Activated T-helper 17 cell treated with anti-CD3 and anti-CD28 coated beads, Interleukin-2, amount 50 U/mL, for 72 hours (primary cell): ENCODE measurements at regions not wholly inside any gene's neighbourhood (a gene's known extent, or its start where the extent isn't known, plus 50 kb on each side); places are given as distances from the start of the nearest gene placed in this dataset.

Source experiments
- ATAC-seq: fragments of 150-1000 bp; cut with Tn5 transposase; replicated peaks from 2 replicates; pipeline ENCODE4 v1.10.0; 2021; ENCODE audit warnings: mild to moderate bottlenecking, moderate library complexity
- H3K27ac Mint-ChIP-seq: one replicate; pipeline ENCODE4 v1.8.0; 2022; ENCODE audit warnings: mixed read lengths
- H3K27me3 Mint-ChIP-seq: one replicate; pipeline ENCODE4 v1.8.0; 2022; ENCODE audit warnings: mixed read lengths
- H3K36me3 Mint-ChIP-seq: one replicate; pipeline ENCODE4 v1.8.0; 2022; ENCODE audit warnings: low read depth, mild to moderate bottlenecking, mixed read lengths
- H3K4me1 Mint-ChIP-seq: one replicate; pipeline ENCODE4 v1.8.0; 2022; ENCODE audit warnings: mixed read lengths
- H3K4me3 Mint-ChIP-seq: one replicate; pipeline ENCODE4 v1.8.0; 2022; ENCODE audit warnings: mild to moderate bottlenecking, mixed read lengths
- H3K9me3 Mint-ChIP-seq: one replicate; pipeline ENCODE4 v1.8.0; 2022; ENCODE audit warnings: mixed read lengths

DNA sequence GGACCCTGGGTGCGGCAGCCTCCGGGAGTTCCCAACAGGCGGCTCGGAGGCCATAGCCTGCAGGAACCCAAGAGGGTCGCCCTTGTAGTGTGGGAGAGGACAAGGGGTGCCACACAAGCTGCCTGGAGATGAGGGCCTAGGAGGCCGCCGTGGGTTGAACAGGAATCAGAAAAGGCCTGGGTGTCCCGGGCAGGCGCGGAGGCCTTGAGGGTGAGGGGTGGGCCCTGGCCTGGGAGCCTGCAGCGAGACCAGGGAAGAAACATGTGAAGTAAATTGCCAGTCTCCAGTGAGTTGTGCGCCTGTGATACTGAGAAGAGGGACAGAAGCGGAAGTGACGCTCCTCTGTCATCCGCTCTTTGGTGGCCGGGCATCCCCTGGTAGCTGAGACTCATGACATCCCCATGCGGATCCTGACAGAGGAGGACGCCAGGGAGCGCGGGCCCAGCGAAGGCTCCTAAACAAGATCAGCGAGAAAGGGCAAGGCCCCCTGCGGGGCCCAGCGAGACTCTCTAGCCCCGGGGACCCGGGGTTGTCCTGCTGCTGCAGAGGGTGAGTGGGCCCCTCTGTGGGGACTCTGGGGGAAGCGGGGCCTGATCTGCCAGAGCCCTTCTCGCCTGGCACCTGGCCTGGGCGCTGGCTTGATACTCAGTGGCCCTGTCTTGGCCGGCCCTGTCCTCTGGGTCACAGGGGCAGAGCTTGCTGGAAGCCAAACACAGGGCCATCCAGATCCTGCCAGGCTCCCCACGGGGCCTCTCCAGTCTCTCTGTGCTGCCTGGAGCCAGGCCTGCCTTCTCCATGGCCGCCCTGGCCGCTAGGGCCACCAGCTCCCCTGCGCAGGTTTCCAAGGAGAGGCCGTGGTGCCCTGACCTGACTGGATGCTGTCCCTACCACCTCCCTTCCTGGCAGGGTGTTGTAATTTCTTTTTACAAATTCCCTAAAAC lies 788.4 kb downstream of the TLE4 start:
- Mint-ChIP-seq H3K27me3 (no peaks in the 10 kb centered on the region), H3K4me1 (no peaks in the 10 kb centered on the region), H3K4me3 (no peak overlapping the region), H3K9me3 (peaks cover 14% of the 10 kb centered on the region), H3K27ac (no peak overlapping the region), H3K36me3 (no peaks in the 10 kb centered on the region)
- no peak for ATAC-seq

DNA sequence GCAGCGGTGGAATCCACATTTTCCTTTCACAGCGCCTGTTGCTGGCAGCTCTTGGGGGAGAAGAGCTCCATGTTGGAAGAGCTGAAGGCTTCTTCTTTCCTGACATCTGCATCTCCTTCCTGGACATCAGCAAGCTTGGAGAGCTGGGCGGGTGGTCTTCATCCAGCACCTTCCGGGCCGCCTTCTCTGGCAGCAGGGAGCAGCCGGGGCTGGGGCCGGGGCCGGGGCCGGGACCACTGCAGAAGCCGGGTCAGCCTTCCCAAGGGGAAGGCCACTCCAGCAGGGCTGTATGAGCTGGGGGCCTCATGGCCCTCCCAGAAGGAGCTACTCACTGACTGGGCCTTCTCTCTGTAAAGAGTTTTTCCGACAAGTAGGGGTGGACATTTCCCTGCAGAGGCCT lies 787.5 kb downstream of the TLE4 start:
- peaks cover 17% of the 10 kb centered on the region for H3K9me3 Mint-ChIP-seq
- no peaks in the 10 kb centered on the region for H3K36me3 Mint-ChIP-seq
- no peak for ATAC-seq
- no peaks in the 10 kb centered on the region for H3K4me1 Mint-ChIP-seq
- no peak overlapping the region for H3K27ac Mint-ChIP-seq
- H3K4me3 Mint-ChIP-seq = no peak overlapping the region
- H3K27me3 Mint-ChIP-seq = no peaks in the 10 kb centered on the region

DNA sequence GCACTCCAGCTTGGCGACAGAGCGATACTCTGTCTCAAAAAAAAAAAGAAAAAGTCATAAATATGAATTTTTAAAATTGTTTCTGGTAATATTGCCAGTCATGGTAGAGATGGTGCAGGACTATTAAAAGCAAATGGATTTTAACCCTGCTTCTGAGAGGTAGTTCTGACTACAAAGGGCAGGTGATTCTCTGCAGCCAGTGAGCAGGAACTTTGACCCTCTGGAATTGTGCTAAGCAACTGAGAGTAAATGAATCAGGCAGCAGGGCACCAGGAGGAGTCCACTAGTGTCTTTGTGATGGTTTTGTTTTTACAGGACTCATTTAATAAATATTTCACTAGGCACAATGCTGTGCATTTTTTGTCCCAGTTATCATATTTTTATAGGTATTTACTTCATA lies 781.2 kb downstream of the TLE4 start:
- ATAC-seq = no peak
- Mint-ChIP-seq H3K27me3 (no peaks in the 10 kb centered on the region), H3K4me1 (no peaks in the 10 kb centered on the region), H3K27ac (no peak overlapping the region), H3K9me3 (peaks cover 16% of the 10 kb centered on the region), H3K4me3 (no peak overlapping the region), H3K36me3 (no peaks in the 10 kb centered on the region)

DNA sequence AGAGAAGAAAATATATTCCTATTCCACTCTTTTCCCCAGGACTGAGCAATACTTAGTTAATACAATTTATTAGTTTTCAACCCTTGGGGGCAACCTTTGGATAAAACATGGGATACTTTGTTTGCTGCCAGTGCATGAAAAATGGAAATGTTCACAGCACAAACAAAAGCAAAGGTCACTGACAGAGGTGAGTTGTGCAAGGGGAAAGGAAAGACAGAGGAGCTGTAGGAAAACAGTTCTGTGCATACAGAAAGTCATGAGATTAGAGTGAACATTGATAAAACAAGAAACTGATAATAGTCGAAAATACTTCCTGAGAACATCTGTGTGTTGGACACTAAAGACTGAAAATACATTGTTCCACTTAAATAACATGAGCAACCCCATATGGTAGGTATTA lies 779.8 kb downstream of the TLE4 start:
- Mint-ChIP-seq H3K36me3 (no peaks in the 10 kb centered on the region), H3K4me1 (no peaks in the 10 kb centered on the region), H3K4me3 (no peak overlapping the region), H3K27me3 (no peaks in the 10 kb centered on the region), H3K27ac (no peak overlapping the region), H3K9me3 (peaks cover 13% of the 10 kb centered on the region)
- ATAC-seq = no peak

DNA sequence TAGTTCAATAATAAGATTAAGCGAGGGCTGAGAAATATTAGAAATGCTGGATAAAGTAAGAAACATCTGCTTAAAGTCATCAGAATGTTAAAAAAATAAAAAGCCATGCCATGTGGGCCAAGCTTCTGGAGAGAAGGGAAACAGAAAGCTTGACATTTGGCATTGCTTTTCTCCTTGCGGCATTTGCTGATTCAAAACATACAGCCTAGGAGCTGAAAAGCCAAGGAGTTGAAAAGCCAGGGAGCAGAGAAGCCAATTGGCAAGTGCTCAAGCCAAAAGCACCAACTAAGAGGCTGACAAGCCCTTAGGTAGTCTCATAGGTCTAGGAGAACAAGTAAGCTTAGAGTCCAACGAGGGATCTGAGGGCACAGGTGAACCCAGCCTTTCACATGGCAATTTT lies 754.3 kb downstream of the TLE4 start:
- H3K36me3 Mint-ChIP-seq = no peaks in the 10 kb centered on the region
- H3K27me3 Mint-ChIP-seq = no peaks in the 10 kb centered on the region
- no peak for ATAC-seq
- H3K9me3 Mint-ChIP-seq = no peaks in the 10 kb centered on the region
- H3K27ac Mint-ChIP-seq = no peak overlapping the region
- H3K4me1 Mint-ChIP-seq = no peaks in the 10 kb centered on the region
- no peak overlapping the region for H3K4me3 Mint-ChIP-seq

GRCh38 chr9:80320916-80321315 lies 749.2 kb downstream of the TLE4 start:
- no peaks in the 10 kb centered on the region for H3K36me3 Mint-ChIP-seq

GRCh38 chr9:80320480-80320879 lies 748.7 kb downstream of the TLE4 start:
- H3K27me3 Mint-ChIP-seq = no peaks in the 10 kb centered on the region
- no peak overlapping the region for H3K4me3 Mint-ChIP-seq
- H3K27ac Mint-ChIP-seq = no peak overlapping the region
- no peaks in the 10 kb centered on the region for H3K9me3 Mint-ChIP-seq
- ATAC-seq = no peak
- no peaks in the 10 kb centered on the region for H3K4me1 Mint-ChIP-seq
- no peaks in the 10 kb centered on the region for H3K36me3 Mint-ChIP-seq

More at GRCh38 chr9:80320916-80321315, 749.2 kb downstream of the TLE4 start:
- no peak for ATAC-seq
- H3K4me3 Mint-ChIP-seq = no peak overlapping the region
- no peak overlapping the region for H3K27ac Mint-ChIP-seq
- H3K9me3 Mint-ChIP-seq = no peaks in the 10 kb centered on the region
- H3K27me3 Mint-ChIP-seq = no peaks in the 10 kb centered on the region
- no peaks in the 10 kb centered on the region for H3K4me1 Mint-ChIP-seq

GRCh38 chr9:80305136-80305535 lies 733.4 kb downstream of the TLE4 start:
- Mint-ChIP-seq H3K4me1 (no peaks in the 10 kb centered on the region), H3K4me3 (no peak overlapping the region), H3K36me3 (no peaks in the 10 kb centered on the region), H3K27me3 (no peaks in the 10 kb centered on the region), H3K9me3 (no peaks in the 10 kb centered on the region), H3K27ac (no peak overlapping the region)
- ATAC-seq = no peak

DNA sequence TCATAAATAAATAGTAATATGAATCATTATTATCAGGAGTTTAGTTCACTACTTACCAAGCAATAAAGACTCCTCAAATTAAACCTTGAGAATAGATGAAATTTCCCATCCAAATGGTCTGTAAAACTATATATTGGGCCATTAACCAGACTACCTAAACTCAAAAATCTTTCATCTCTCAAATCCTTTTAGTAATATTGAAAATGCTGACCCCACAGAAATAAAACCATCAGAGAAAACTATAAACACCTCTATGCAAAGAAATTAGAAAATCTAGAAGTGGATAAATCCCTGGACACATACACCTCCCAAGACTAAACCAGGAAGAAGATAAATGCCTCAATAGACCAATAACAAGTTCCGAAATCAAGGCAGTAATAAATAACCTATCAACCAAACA lies 723.2 kb downstream of the TLE4 start:
- H3K4me3 Mint-ChIP-seq = no peak overlapping the region
- no peaks in the 10 kb centered on the region for H3K27me3 Mint-ChIP-seq
- no peak overlapping the region for H3K27ac Mint-ChIP-seq
- H3K4me1 Mint-ChIP-seq = no peaks in the 10 kb centered on the region
- no peaks in the 10 kb centered on the region for H3K36me3 Mint-ChIP-seq
- no peaks in the 10 kb centered on the region for H3K9me3 Mint-ChIP-seq
- no peak for ATAC-seq

- no peaks in the 10 kb centered on the region for H3K4me1 Mint-ChIP-seq
- no peak for ATAC-seq
- no peaks in the 10 kb centered on the region for H3K9me3 Mint-ChIP-seq
- no peaks in the 10 kb centered on the region for H3K36me3 Mint-ChIP-seq
- no peak overlapping the region for H3K27ac Mint-ChIP-seq
- no peak overlapping the region for H3K4me3 Mint-ChIP-seq
- no peaks in the 10 kb centered on the region for H3K27me3 Mint-ChIP-seq
Measured at GRCh38 chr9:80294318-80294717, 722.6 kb downstream of the TLE4 start.

GRCh38 chr9:80292231-80292630 lies 720.5 kb downstream of the TLE4 start:
- Mint-ChIP-seq H3K4me1 (no peaks in the 10 kb centered on the region), H3K27me3 (no peaks in the 10 kb centered on the region), H3K9me3 (no peaks in the 10 kb centered on the region), H3K36me3 (no peaks in the 10 kb centered on the region), H3K4me3 (no peak overlapping the region), H3K27ac (no peak overlapping the region)
- ATAC-seq = no peak

- no peak overlapping the region for H3K4me3 Mint-ChIP-seq
- H3K9me3 Mint-ChIP-seq = no peaks in the 10 kb centered on the region
- no peak for ATAC-seq
- H3K27ac Mint-ChIP-seq = no peak overlapping the region
- H3K36me3 Mint-ChIP-seq = no peaks in the 10 kb centered on the region
- no peaks in the 10 kb centered on the region for H3K27me3 Mint-ChIP-seq
- H3K4me1 Mint-ChIP-seq = no peaks in the 10 kb centered on the region
Measured at GRCh38 chr9:80285326-80285725, 713.6 kb downstream of the TLE4 start.

DNA sequence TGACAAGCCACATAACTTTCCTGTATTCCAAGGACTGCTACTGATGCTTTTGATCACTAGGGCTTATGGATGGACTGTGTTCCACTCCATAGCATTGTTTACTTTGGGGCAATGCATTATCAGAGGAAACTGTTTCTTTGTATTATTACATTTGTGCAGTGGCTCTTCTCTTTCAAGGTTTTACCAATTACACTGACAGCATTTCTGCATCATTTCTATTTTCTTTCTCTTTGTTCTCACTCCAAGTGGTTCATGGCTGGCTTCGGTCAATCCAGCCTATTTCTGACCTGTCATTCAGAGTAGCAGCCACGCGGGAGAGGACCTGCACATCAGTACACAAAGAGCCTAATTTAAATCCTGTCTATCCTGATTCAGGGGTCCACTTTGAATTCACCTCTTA lies 711.0 kb downstream of the TLE4 start:
- H3K36me3 Mint-ChIP-seq = no peaks in the 10 kb centered on the region
- no peaks in the 10 kb centered on the region for H3K9me3 Mint-ChIP-seq

DNA sequence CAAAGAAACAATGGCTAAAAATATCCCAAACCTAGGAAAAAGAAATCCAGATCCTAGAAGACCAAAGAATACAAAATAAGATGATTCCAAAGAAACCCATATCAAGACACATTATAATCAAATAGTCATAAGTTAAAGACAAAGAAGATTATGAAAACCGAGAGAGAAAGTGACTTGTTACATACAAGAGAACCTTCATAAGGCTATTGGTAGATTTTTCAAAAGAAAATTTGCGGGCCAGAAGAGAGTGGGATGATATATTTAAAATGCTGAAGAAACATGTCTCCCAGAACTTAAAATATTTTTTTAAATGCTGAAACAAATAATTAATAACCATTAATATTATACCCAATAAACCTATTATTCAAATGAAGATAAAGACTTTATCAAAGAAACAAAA lies 687.3 kb downstream of the TLE4 start:
- Mint-ChIP-seq H3K4me3 (no peak overlapping the region), H3K27ac (no peak overlapping the region), H3K9me3 (peaks cover 12% of the 10 kb centered on the region), H3K4me1 (no peaks in the 10 kb centered on the region), H3K36me3 (no peaks in the 10 kb centered on the region), H3K27me3 (no peaks in the 10 kb centered on the region)
- ATAC-seq = no peak

More for the DNA sequence above, 711.0 kb downstream of the TLE4 start:
- Mint-ChIP-seq H3K4me1 (no peaks in the 10 kb centered on the region), H3K27ac (no peak overlapping the region), H3K27me3 (no peaks in the 10 kb centered on the region), H3K4me3 (no peak overlapping the region)
- no peak for ATAC-seq

- Mint-ChIP-seq H3K9me3 (peaks cover 5% of the 10 kb centered on the region), H3K36me3 (no peaks in the 10 kb centered on the region), H3K27ac (no peak overlapping the region), H3K27me3 (no peaks in the 10 kb centered on the region), H3K4me3 (no peak overlapping the region), H3K4me1 (no peaks in the 10 kb centered on the region)
- no peak for ATAC-seq
Measured at GRCh38 chr9:80251778-80252177, 680.0 kb downstream of the TLE4 start.
